ENCODE measurements at regions not wholly inside any gene's neighbourhood (a gene's known extent, or its start where the extent isn't known, plus 50 kb on each side); places are given as distances from the start of the nearest gene placed in this dataset.
A peak's percentile ranks its signal among the peaks of the same experiment; 100 is the strongest.
"Not testable (repeated sequence)": the region's sequence is repeated elsewhere in the genome, so short reads cannot be mapped to it uniquely, and the experiment has no call there.

DNA sequence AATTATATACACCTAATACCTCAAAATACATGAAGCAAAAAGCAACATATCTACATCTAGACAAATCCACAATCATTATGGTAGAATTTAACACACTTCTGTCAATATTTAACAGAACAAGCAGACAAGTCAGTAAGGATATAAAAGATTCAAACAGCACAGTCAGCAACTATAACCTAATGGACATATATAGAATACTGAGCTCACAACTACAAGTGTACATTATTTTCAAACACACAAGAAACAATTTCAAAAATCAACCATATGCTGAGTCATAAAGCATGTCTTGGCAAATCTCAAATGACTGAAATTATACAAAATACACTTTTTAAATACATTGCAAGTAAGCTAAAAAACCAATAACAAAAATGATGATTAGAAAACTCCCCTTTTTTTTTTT lies 178.0 kb downstream of the TOMM20 start:
- Histone ChIP-seq H3K4me1 (ENCODE audit: control insufficient read depth in 1 of 2, low read depth in 2 of 2) (peaks cover 6 to 12% of the 10 kb centered on the region in 2 donors), H3K27me3 (replicated peaks; ENCODE audit: insufficient read depth) (no peaks in the 10 kb centered on the region), H3K27ac (no peak overlapping the region), H3K36me3 (no peaks in the 10 kb centered on the region), H3K9me3 (no peaks in the 10 kb centered on the region), H3K4me3 (no peak overlapping the region)
- ATAC-seq (ENCODE audit: insufficient number of reproducible peaks, low FRiP score, low read depth) (no peak), DNase-seq (ENCODE audit: low spot score) (no peak)
- TF ChIP-seq, protein P1, sequence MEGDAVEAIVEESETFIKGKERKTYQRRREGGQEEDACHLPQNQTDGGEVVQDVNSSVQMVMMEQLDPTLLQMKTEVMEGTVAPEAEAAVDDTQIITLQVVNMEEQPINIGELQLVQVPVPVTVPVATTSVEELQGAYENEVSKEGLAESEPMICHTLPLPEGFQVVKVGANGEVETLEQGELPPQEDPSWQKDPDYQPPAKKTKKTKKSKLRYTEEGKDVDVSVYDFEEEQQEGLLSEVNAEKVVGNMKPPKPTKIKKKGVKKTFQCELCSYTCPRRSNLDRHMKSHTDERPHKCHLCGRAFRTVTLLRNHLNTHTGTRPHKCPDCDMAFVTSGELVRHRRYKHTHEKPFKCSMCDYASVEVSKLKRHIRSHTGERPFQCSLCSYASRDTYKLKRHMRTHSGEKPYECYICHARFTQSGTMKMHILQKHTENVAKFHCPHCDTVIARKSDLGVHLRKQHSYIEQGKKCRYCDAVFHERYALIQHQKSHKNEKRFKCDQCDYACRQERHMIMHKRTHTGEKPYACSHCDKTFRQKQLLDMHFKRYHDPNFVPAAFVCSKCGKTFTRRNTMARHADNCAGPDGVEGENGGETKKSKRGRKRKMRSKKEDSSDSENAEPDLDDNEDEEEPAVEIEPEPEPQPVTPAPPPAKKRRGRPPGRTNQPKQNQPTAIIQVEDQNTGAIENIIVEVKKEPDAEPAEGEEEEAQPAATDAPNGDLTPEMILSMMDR (IDR thresholded peaks at IDR 0.05): no peak

DNA sequence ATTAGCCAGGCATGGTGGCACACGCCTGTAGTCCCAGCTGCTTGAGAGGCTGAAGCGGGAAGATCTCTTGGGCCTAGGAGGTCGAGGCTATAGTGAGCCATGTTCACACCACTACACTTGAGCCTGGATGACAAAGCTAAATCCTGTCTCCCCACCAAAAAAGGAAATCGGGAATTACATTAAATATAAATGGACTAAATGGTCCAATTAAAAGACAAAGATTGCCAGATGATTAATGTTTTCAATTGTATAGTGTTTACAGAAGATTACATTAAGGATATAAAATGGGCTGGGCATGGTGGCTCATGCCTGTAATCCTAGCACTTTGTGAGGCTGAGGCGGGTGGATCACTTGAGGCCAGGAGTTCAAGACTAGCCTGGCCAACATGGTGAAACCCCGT lies 179.1 kb downstream of the TOMM20 start:
- not testable (repeated sequence) for H3K9me3 ChIP-seq; H3K36me3 ChIP-seq; H3K27me3 ChIP-seq (replicated peaks; ENCODE audit: insufficient read depth); DNase-seq (ENCODE audit: low spot score); ATAC-seq (ENCODE audit: insufficient number of reproducible peaks, low FRiP score, low read depth); H3K4me3 ChIP-seq; H3K27ac ChIP-seq
- H3K4me1 ChIP-seq (ENCODE audit: control insufficient read depth in 1 of 2, low read depth in 2 of 2): peaks cover 4 to 12% of the 10 kb centered on the region in 2 donors

- TF ChIP-seq, protein P1 (IDR thresholded peaks at IDR 0.05): no peak
- no peak for DNase-seq (ENCODE audit: low spot score)
- no peaks in the 10 kb centered on the region for H3K36me3 ChIP-seq
- peak overlapping the region; percentile 50 to 52 for H3K27ac ChIP-seq
- H3K9me3 ChIP-seq: no peaks in the 10 kb centered on the region
- H3K4me1 ChIP-seq (ENCODE audit: control insufficient read depth in 1 of 2, low read depth in 2 of 2): peaks cover 4 to 13% of the 10 kb centered on the region in 2 donors
- peak; percentile 74 for ATAC-seq (ENCODE audit: insufficient number of reproducible peaks, low FRiP score, low read depth)
- no peaks in the 10 kb centered on the region for H3K27me3 ChIP-seq (replicated peaks; ENCODE audit: insufficient read depth)
- no peak overlapping the region for H3K4me3 ChIP-seq
Measured at GRCh38 chr1:234944439-234945344, 183.9 kb downstream of the TOMM20 start.

DNA sequence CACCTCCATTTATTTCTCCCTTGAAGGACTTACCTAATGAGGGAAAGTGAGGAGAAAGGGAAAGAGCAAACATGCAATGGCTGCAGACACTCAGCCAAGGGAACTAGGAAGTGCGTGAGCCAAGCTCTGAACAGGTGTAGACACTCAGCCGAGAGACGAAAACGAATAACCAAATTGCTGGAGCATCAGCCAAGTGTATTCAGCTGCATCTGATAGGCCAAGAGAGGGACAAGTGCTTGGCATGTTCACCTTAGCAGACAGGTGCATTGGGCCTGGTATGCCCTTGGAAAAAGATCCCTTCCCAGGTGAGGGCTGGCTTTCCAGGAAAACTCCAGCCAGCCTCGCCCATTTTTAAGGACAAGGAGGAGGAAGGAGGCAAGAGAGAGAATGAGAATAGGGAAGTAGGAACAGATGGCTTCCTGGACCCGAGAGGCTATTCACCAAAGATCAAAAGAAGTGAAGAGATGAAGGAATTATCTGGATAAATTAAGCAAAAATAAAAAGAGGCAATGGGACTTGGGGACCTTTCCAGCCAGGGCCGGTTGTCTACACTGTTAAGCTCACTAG lies 184.7 kb downstream of the TOMM20 start:
- H3K4me3 ChIP-seq: no peak overlapping the region
- no peaks in the 10 kb centered on the region for H3K9me3 ChIP-seq
- H3K27me3 ChIP-seq (replicated peaks; ENCODE audit: insufficient read depth): no peaks in the 10 kb centered on the region
- ATAC-seq (ENCODE audit: insufficient number of reproducible peaks, low FRiP score, low read depth) (no peak), DNase-seq (ENCODE audit: low spot score) (no peak)
- TF ChIP-seq, protein P1 (IDR thresholded peaks at IDR 0.05): no peak
- no peaks in the 10 kb centered on the region for H3K36me3 ChIP-seq
- peaks cover 4 to 13% of the 10 kb centered on the region in 2 donors for H3K4me1 ChIP-seq (ENCODE audit: control insufficient read depth in 1 of 2, low read depth in 2 of 2)
- H3K27ac ChIP-seq: no peak overlapping the region

DNA sequence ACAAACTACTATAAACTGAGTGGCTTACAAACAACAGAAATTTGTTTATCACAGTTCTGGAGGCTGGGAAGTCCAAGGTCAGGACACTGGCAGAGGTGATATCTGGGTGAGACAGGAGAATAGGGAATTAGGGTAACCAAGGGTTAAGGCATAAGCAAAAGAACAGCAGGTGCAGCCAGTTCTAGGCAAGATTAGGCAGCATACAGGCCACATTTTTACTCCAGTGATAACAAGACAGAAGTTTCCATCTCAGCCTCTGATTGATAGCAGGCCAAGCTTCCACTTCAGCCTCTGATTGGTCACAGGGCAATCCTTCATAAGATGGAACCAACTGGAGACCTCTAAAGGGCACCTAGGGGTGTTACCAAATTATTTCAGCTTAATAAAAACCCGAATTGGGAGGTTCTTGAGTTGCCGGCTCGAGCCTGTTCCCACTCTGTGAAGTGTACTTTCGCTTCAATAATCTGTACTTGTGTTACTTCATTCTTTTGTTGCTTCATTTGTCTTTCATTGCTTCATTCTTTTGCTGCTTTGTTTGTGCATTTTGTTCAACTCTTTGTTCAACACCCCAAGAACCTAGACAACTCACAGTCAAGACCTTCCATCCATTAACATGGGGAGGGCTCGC lies 185.6 kb downstream of the TOMM20 start:
- H3K27me3 ChIP-seq (replicated peaks; ENCODE audit: insufficient read depth): no peaks in the 10 kb centered on the region
- no peak overlapping the region for H3K4me3 ChIP-seq
- TF ChIP-seq, protein P1 (IDR thresholded peaks at IDR 0.05): no peak
- no peak overlapping the region for H3K27ac ChIP-seq
- no peaks in the 10 kb centered on the region for H3K36me3 ChIP-seq
- H3K4me1 ChIP-seq (ENCODE audit: control insufficient read depth in 1 of 2, low read depth in 2 of 2): peaks cover 4 to 13% of the 10 kb centered on the region in 2 donors
- DNase-seq (ENCODE audit: low spot score): no peak
- no peak for ATAC-seq (ENCODE audit: insufficient number of reproducible peaks, low FRiP score, low read depth)
- no peaks in the 10 kb centered on the region for H3K9me3 ChIP-seq

All from thoracic aorta (tissue), 2 donors.